ENCODE measurements at regions not wholly inside any gene's neighbourhood (a gene's known extent, or its start where the extent isn't known, plus 50 kb on each side); places are given as distances from the start of the nearest gene placed in this dataset.

GRCh38 chr9:16320338-16320902 lies 550.0 kb downstream of the BNC2 start:
- Histone ChIP-seq H3K4me1 (ENCODE audit: low read length) (no peaks in the 10 kb centered on the region), H3K79me2 (ENCODE audit: low read length) (no peaks in the 10 kb centered on the region), H4K20me1 (ENCODE audit: insufficient read depth, low read length) (no peaks in the 10 kb centered on the region), H3K36me3 (replicated peaks; ENCODE audit: low read depth, low read length) (no peaks in the 10 kb centered on the region), H3K4me3 (ENCODE audit: low read length) (no peak overlapping the region), H3K9me3 (ENCODE audit: insufficient read depth, low read length) (no peaks in the 10 kb centered on the region), H3K4me2 (ENCODE audit: low read length) (no peak overlapping the region), H3K9ac (ENCODE audit: low read length) (no peak overlapping the region), H2AFZ (ENCODE audit: low read depth, low read length) (no peak overlapping the region), H3K27me3 (ENCODE audit: low read depth, low read length) (no peaks in the 10 kb centered on the region), H3K27ac (ENCODE audit: low read length) (no peak overlapping the region)
- TF ChIP-seq EZH2phosphoT487 (IDR thresholded peaks at IDR 0.05; ENCODE audit: low read depth) (no peak), CTCF (IDR thresholded peaks at IDR 0.05; ENCODE audit: low read depth, low read length) (no peak)

DNA sequence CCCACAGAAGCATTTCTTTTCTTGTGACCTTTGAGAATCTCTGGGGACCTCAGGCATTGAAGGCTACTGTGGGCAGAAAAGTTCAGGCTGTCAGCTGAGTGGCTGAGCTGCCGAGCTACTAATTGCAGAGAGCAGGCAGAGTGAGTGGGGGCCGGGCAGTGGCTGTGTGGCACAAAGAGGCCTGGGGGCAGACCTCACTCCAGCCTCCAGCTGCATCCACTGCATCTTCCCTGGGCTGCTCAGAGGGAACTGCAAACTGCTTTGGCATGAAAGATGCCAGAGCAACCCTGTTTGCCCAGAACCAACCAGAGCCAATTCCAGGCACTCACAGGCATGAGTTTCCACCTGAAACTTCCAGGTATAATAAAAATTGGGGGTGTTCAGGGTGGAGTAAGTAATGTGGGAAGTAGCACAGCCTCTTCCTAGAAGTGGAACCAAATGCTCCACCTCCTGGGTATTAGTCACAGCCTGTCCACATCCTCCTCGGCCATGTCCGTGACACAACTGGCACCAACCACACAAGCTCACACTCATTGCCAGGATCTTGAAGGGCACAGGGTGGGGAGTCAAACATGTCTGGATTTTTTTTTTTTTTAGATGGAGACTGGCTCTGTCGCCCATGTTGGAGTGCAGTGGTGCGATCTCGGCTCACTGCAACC lies 548.9 kb downstream of the BNC2 start:
- Histone ChIP-seq H3K36me3 (replicated peaks; ENCODE audit: low read depth, low read length) (no peaks in the 10 kb centered on the region), H3K4me3 (ENCODE audit: low read length) (no peak overlapping the region), H3K4me1 (ENCODE audit: low read length) (no peaks in the 10 kb centered on the region), H3K9ac (ENCODE audit: low read length) (no peak overlapping the region), H3K79me2 (ENCODE audit: low read length) (no peaks in the 10 kb centered on the region), H4K20me1 (ENCODE audit: insufficient read depth, low read length) (no peaks in the 10 kb centered on the region), H3K4me2 (ENCODE audit: low read length) (no peak overlapping the region), H3K27me3 (ENCODE audit: low read depth, low read length) (no peaks in the 10 kb centered on the region), H3K27ac (ENCODE audit: low read length) (no peak overlapping the region), H3K9me3 (ENCODE audit: insufficient read depth, low read length) (no peaks in the 10 kb centered on the region), H2AFZ (ENCODE audit: low read depth, low read length) (no peak overlapping the region)
- TF ChIP-seq CTCF (IDR thresholded peaks at IDR 0.05; ENCODE audit: low read depth, low read length) = no peak
- no peak for TF ChIP-seq EZH2phosphoT487 (IDR thresholded peaks at IDR 0.05; ENCODE audit: low read depth)

DNA sequence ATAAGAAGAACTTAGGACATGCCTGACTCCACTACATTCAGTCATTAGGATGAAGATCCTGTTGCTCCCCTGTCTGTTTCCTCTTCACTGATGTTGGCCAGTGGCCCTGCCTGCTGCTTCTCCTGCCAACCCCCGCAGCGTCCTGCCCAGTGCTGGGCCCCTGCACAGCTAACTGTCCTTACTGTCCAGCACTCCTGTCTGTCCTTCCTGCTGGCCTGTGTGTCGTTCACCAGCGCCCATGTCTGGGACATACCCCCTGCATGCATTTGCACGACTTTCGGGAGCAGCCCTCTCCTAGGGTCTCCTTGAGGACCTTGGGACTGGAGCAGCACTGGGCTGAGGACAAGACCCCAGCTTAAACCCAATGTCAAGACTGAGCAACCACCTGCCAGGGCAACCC lies 547.6 kb downstream of the BNC2 start:
- Histone ChIP-seq H3K27ac (ENCODE audit: low read length) (no peak overlapping the region), H2AFZ (ENCODE audit: low read depth, low read length) (no peak overlapping the region), H3K27me3 (ENCODE audit: low read depth, low read length) (no peaks in the 10 kb centered on the region), H3K4me2 (ENCODE audit: low read length) (no peak overlapping the region), H3K4me3 (ENCODE audit: low read length) (no peak overlapping the region), H3K36me3 (replicated peaks; ENCODE audit: low read depth, low read length) (no peaks in the 10 kb centered on the region), H3K4me1 (ENCODE audit: low read length) (no peaks in the 10 kb centered on the region), H4K20me1 (ENCODE audit: insufficient read depth, low read length) (no peaks in the 10 kb centered on the region), H3K9me3 (ENCODE audit: insufficient read depth, low read length) (no peaks in the 10 kb centered on the region), H3K9ac (ENCODE audit: low read length) (no peak overlapping the region), H3K79me2 (ENCODE audit: low read length) (no peaks in the 10 kb centered on the region)
- TF ChIP-seq CTCF (IDR thresholded peaks at IDR 0.05; ENCODE audit: low read depth, low read length) (no peak), EZH2phosphoT487 (IDR thresholded peaks at IDR 0.05; ENCODE audit: low read depth) (no peak)

GRCh38 chr9:16325966-16326365 lies 544.5 kb downstream of the BNC2 start:
- Histone ChIP-seq H3K4me3 (ENCODE audit: low read length) (no peak overlapping the region), H3K4me2 (ENCODE audit: low read length) (no peak overlapping the region), H3K36me3 (replicated peaks; ENCODE audit: low read depth, low read length) (no peaks in the 10 kb centered on the region), H3K9me3 (ENCODE audit: insufficient read depth, low read length) (no peaks in the 10 kb centered on the region), H3K9ac (ENCODE audit: low read length) (no peak overlapping the region), H3K4me1 (ENCODE audit: low read length) (peaks cover under 1% of the 10 kb centered on the region; the same call in 1 of the 2 replicates), H3K79me2 (ENCODE audit: low read length) (no peaks in the 10 kb centered on the region), H3K27me3 (ENCODE audit: low read depth, low read length) (no peaks in the 10 kb centered on the region), H2AFZ (ENCODE audit: low read depth, low read length) (no peak overlapping the region), H4K20me1 (ENCODE audit: insufficient read depth, low read length) (no peaks in the 10 kb centered on the region), H3K27ac (ENCODE audit: low read length) (no peak overlapping the region)
- TF ChIP-seq EZH2phosphoT487 (IDR thresholded peaks at IDR 0.05; ENCODE audit: low read depth) (no peak), CTCF (IDR thresholded peaks at IDR 0.05; ENCODE audit: low read depth, low read length) (no peak)

All from OCI-LY3 (cell line).